NCI-H2196 (cell line): ENCODE measurements at regions not wholly inside any gene's neighbourhood (a gene's known extent, or its start where the extent isn't known, plus 50 kb on each side); places are given as distances from the start of the nearest gene placed in this dataset.

Experiments used
- DNase-seq: peaks from one replicate; lab custom pipeline; 2025; ENCODE audit not compliant: unreplicated experiment; lab: John Stamatoyannopoulos, UW

DNA sequence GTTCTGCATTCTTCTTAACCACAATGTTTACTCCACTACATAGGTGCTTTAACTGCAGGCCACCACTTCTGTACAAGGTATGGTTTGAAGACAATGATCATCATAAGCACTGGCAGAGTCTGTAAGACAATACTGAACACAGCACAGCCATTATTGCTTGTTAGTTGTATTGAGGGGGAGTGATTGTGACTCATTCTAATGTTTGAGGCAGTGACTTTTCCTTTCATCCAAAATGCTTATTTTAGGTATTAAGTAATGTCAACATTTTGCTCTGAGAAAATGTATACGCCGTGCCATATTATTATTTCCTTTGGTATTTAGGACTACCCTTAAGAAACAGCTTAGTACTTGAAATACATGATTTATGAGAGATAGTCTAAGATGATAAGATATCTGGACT, 618.2 kb upstream of the ZNF717 start:
- DNase-seq: no peak

DNA sequence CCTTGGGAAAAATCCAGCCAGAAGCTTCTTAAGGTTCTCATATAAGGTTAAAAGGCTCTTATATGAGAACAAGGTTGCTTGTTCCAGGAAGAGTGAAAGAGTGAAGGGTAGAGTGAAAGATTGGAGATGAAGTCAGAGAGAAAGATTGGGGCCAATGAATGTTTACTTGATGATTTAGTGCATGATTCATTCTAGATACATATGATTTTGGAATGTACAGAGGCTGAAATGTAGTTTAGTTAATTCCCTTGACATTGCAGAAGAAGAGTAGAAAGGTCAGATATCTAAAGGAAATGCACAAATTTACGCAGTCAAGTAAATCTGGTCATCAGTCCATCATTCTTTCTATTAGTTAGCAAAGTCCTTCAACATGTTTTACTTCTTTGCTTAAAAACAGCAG, 619.8 kb upstream of the ZNF717 start:
- no peak for DNase-seq

DNA sequence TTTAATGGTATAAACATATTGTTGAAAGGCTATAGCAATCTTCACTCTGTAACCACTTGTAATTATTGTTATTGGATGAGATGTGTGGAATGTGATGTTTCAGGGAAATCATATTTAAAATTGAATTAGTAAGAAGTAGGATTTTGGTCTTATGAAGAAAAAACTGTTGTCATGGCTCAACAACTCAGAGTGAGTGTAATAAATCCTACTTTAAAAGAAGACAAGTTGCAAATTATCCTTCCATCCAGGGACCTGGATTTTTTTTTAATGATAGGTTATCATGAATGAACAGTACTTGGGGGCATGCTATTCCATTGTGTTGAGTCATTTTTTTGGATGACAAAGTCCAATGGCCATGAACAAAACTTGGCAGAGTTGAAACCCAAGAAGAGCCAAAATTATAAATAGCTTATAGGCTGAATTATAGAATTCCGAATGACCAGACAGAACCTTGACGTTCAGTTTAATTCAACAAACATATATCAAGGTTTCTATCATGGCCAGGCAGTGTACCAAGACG, 625.5 kb upstream of the ZNF717 start:
- DNase-seq: no peak

DNA sequence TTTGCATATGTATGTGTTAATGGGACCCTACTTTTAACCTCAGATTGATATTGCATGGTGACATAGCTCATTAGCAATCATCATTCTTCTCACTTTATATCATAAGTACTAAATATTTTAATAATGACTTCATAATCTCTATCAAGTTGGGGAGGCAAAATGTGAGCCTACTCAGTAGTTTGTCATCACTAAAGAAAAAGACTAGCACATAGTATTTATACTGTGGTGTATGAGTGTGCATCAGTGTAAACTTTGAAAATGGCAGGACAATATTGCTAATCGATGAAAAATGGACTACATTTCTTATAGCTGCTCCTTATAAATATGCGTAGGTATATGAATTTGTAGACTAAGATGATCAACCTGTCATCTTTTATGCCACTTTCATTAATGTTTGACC, 624.5 kb upstream of the ROBO2 start:
- no peak for DNase-seq

DNA sequence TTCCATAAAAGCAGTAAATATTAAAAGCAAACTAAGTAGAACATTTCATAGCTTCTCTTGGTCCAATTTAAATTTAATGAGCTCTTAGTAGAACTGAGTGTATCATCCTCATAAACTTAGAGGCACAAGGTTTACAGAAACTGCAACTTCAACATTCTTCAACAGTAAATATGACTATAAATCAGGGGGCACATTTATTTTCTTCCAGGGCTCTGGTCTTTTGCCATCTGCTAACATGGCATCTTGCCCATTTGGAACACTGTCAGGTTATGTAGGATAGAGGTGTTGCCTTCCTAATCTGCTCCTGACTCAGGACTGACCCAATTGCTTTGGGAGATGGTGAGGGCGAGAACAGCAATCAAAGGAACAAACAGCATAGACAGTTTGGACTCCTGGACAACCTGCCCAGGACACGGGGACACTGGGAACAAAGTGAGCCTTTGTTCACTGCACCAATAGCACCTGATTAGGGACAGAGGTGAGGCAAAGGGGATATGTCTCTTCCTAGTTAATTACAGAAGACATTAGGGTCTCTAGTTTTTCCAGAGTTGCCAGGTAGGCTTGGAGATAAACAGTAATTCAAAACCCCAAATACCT, 610.2 kb upstream of the ROBO2 start:
- DNase-seq: no peak

DNA sequence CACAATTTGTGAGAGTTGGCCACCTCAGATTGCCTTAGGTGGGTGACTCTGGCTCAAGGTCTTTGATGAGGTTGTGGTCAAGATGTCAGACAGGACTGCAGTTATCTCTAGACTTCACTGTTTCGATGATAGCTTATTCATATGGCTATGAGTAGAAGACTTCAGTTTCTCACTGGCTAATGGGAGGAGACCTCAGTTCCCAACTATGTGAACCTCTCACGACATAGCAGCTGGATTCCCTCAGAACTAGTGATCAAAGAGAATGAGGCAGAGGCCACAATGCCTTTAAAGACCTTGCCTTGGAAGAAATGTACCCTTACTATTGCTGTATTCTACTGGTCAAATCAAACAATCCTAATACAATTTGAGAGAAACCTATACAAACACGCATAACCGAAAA, 607.5 kb upstream of the ROBO2 start:
- no peak for DNase-seq

DNA sequence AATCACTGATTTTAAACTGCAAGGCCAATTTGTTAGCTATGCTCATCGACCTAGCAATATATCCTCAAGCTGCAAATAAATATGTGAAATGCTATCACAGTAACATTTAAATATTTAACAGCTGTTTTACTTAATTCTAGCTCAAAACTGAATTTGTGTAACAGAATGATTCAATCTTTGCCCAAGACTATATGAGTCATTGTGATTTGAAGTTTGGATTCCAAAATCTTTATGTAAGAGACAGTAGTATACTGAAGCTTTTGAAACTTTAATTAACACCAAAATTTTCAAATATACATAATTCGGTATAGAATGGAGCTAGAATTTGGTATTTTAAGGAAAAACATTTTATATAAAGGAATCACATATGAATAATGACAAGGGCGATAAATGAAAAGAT, 603.0 kb upstream of the ROBO2 start:
- no peak for DNase-seq

DNA sequence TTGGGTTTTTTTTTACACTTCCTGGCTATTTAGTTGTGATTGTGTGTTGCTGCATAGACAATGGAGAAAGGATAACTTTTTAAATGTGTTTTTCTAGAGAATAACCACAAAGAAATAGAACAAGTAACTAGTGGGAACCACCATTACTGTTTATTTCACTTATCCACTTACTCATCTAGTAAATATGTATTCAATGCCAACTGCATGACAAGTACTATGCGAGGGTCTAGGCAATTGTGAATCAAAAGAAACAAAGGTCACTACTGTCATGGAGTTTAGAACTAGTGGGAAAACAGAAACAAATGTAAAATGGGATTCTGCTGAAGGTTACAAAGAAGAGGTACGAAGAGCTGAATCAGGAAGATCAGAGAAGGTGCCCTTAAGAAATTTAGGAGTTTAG, 600.9 kb upstream of the ROBO2 start:
- no peak for DNase-seq

DNA sequence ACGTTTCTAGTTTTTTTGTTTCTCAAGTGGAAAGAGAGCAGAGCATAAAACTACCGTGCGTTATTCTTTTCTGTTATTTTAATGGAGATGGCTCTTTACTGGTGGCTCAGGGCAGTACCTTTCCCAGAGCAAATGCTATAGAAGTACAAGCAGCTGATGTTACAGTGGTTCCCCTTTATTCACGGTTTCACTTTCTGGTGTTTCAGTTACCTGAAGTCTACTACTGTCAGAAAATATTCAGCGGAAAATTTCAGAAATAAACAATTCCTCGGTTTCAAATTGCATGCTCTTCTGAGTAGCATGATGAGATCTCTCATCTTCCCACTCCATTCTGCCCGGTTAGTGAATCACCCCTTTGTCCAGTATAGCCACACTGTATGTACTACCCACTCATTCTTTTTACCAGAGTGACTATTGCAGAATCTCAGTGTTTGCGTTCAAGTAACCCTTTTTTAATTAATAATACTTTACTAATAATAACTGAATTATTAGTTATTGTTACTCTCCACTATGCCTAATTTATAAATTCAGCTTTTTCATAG, 597.5 kb upstream of the ROBO2 start:
- DNase-seq: no peak

DNA sequence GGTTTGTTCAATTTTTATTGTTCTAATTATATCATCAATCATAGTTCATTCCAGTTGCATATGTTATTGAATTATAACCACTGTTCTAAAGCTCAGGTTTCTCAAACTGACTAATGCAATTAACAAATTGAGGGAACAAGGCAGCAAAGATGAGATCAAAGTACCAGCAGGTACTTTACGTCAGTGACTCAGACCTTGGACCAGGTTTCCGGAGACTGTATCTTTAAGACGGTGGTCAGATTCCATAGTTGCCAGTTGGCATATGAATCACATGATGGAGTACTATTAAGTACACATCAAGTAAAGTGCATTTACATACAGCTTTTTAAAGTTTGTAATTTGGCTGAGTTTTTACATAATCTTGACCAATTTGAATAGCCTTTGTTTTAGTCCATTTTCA, 583.6 kb upstream of the ROBO2 start:
- DNase-seq: no peak

DNA sequence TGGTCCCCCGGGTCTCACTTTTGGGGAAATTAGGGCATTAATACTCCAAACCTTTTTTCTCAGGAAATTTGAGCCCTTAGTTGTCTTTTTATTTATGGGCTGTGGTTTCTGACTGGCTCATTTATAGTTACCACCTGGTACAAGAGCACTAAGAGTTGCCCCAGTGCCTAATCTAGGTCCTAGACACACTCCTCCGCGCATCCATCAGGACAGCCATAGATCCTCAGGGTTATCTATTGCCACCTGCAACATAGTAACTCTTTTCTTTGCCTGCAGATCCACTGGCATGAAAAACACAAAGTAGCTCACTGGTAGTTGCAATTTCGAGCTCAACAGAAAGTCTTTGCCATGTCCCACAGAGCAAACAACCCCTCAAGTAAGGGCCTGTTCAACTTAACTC, 576.4 kb upstream of the ROBO2 start:
- no peak for DNase-seq

DNA sequence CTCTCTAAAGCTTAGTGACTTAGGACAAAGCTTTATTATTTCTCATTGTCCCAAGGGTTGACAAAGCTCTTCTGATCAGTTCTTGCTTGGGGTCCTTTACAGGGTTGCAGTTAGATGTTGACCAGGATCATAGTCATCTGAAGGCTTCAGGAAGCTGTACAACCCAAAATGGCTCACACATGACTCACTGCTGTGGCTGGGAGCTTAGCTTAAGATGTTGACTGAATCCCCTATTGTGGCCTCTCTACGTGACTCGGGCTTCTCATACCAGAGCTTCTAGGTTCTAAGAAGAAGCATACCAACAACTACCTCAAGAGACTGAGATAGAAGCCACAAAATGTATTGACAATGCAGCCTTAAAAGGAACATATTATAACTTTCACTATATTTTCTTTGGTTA, 569.6 kb upstream of the ROBO2 start:
- DNase-seq: no peak

DNA sequence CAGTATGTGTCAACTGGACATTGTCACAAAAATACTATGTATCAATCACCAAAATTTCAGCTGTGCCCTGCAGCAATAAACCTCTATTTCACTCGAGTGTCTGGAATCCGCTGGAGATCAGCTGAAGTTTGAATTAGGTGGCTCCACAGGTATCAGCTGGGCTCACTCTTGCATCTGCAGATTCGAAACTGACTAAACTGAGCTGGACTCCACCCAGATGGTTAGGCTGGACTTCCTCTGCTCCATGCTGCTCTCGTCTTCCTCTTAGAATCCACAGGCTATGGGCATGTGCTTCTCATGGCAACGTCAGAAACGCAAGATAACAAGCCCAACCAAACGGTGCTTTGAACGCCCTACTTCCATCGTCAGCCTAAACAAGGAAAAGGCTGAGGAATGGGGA, 565.3 kb upstream of the ROBO2 start:
- no peak for DNase-seq

DNA sequence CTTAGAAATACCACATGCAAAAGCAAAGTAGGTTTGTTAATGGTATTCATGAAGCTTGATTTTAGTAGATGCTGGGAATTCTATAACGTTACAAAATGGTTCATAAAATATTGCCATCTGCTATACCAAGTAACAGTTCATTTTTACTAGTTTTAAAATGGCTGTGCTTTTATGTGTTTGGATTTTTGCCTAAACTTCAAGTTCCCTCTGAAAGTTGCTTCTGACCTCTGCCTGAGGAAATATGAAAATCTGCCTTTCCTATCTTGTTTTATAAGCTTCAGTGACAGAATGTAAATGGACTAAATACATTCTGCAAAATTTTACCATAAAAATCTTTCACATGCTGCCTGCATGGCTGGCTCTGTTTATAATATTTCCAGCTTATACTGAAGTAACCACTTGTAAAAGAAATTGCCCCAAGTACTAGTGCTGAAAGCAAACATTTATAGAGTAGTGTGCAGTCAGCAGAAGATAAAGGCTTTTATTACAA, 560.7 kb upstream of the ROBO2 start:
- DNase-seq: no peak

DNA sequence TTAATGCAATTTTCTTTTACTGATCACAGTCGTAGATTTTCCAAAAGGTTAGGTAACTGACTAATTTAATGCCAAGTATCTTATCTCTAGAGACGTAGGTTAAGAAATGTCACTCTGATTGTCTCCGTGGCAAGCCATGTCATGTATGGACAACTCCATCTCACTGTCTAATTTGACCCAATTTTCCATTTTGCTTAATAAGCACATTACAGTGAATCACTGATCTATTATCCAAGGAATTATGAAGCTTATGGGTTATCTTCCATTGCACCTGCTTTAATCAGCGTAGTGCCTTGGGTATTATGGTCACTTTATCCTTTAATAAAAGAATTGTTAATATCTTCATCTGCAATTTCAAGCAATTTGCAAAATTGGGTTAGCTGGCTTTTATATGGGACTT, 557.4 kb upstream of the ROBO2 start:
- DNase-seq: no peak

DNA sequence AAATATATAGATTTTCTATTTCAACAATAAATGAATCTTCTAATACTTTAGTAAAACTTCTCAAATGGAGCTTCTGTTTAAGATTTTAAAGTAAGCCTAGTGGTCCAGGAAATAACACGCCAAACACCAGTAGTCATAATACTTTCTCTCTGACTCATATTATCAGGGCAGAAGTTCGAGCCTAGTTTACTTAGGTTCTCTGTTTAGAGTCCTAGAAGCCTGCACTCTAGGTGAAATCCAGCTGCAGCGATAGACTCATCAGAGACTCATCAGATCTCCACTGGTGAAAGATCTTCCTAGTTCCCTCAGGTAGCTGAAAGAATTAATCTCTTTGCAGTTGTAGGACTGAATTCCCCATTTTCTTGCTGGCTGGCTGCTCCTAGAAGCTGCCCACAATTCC, 552.5 kb upstream of the ROBO2 start:
- DNase-seq: no peak

DNA sequence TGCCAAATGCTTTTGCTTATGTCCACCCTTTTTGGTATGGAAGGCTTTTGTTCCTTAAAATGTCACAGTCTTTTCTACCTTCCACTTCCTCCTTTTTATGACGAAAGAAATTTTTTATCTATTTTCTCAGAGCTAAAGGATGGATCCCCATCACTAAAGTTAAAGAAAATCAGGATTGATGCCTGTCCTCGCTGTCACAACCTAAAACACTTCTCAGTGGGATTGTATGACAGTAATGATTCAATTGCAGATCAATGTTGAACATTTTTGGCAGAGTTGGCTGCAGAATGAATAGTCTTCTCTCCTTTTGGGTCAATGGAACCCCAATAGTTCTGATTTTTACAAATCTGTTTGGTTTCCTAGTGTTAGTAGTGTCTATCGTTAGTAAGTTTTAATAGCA, 549.8 kb upstream of the ROBO2 start:
- DNase-seq: no peak

DNA sequence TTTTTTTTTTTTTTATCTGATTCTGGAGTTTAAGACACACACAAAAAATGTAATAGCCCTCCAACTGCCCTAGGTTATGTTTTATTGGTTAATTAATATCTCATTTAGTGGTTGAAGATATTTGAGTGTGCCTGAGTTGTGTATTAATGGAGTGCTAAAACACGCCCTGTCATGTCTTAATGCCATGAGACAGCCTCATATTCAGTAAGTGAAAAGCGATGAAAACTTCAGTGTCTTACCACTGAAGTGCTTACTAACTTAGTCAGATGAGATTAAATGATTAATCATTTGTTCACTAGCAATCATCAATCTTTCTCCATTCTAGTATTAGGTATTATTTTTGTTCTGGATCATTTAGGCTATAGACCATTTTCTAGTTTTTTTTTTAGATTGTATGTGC, 544.7 kb upstream of the ROBO2 start:
- no peak for DNase-seq

DNA sequence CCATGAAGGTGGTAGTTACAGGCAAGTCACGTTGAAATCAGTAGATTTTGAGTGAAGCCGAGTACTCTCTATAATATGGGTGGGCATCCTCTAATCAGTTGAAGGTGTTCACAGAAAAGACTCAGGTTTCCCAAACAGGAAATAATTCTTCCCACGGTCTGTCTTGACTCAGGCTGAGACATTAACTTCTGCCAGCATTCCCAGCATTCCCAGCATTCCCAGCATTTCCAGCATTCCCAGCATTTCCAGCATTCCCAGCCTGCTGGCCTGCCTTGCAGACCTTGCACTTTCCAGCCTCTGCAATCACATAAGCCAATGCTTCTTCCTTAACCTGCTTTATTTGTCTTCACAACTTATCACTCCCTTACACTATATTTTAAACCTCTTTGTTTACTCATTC, 542.3 kb upstream of the ROBO2 start:
- DNase-seq: no peak

DNA sequence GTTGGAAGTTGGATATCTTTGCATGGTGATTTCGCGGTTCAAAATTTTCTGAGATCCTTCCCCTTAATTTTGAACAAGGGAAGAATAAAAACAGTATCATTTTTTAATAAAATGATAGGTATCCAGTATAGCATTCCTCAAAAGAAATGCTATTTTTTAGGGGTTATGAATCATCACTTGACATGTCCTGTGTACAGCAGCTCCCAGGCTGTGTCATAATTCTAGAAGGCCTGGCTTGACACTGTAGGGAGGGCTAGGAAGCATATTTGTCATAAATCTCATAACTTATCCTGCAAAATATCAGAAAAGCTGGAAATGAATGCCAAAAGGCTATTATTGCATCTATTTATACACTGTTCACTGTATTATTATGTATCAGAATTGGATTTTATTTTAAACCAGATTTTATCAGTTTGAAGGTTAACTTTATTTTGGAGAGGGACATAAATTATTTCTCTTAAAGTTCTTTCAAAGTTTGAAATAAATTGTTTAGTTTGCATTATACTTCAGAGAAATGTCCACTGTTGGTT, 539.1 kb upstream of the ROBO2 start:
- DNase-seq: no peak

DNA sequence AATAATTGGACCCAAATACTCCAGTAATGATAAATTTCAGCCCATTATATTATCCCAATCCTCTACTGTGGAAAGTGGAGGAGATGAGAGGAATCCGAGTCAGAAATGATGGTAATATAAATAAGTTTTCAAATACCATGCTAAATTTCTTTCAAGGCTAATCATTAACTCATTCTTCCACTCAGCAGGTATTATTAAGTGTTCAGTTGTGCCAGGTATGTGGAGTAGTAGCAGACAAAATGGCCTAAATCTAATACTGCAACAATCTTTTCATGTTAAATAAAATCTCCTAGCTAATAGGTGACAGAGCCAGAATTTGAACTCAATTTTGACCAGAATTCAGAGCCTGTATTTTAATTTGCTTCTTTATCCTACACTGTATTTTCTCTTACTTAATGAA, 538.6 kb upstream of the ROBO2 start:
- DNase-seq: no peak

DNA sequence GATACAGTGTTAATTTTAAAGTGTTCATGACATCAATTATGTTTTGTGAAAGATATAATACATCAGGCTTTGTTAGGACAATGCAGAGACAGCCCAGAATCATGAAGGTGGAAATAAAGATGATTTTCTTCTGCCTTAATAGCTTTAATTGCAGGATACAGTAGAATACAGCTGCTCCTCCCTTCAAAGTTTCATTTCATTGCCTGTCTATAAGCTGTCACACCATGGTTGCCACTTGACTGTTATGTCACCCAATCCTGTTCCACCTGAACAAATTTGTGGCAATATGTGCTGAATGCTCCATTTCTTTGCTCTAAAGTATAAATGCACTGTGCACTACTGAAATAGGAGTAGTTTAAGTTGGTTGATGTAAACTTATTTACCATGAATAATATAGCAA, 537.8 kb upstream of the ROBO2 start:
- no peak for DNase-seq
